Thyroid gland (tissue), 4 donors: ENCODE measurements at regions not wholly inside any gene's neighbourhood (a gene's known extent, or its start where the extent isn't known, plus 50 kb on each side); places are given as distances from the start of the nearest gene placed in this dataset.

Experiments used
- DNase-seq, 2 donors: peaks; one replicate each; pipeline ENCODE4 v3.0.0-alpha.2; 2019
- H3K27ac ChIP-seq, 3 donors: fragments of 200-600 bp; sonication (generic); 1 replicate in 2 of 3; 2 replicates in 1 of 3; pipeline ENCODE4 v1.5.1; 2016 to 2019; ENCODE audit warnings: mild to moderate bottlenecking in 1 of 3, moderate library complexity in 1 of 3
- H3K27me3 ChIP-seq: fragments of 200-600 bp; sonication (generic); one replicate; pipeline ENCODE4 v1.5.1; 2019
- H3K36me3 ChIP-seq, 2 donors: fragments of 200-600 bp; sonication (generic); one replicate each; pipeline ENCODE4 v1.5.1; 2016 to 2019
- H3K4me1 ChIP-seq, 2 donors: fragments of 200-600 bp; sonication (generic); one replicate each; pipeline ENCODE4 v1.5.1; 2017 to 2019
- H3K4me3 ChIP-seq, 3 donors: fragments of 200-600 bp; sonication (generic); replicated peaks in 1 of 3; 1 replicate in 2 of 3; 2 replicates in 1 of 3; pipeline ENCODE4 v1.5.1; 2016; ENCODE audit warnings: mild to moderate bottlenecking in 1 of 3
- H3K9me3 ChIP-seq: fragments of 200-600 bp; sonication (generic); one replicate; pipeline ENCODE4 v1.5.1; 2017
- CTCF ChIP-seq, 6 experiments: fragments of 200-600 bp in 3 of 6; fragments of 450-650 bp in 3 of 6; sonication (generic) in 3 of 6; IDR thresholded peaks; one replicate each; pipeline ENCODE4 v1.5.1; 2016 to 2019; ENCODE audit warnings: antibody characterized with exemption in 6 of 6, mild to moderate bottlenecking in 2 of 6, inconsistent platforms in 1 of 6, moderate library complexity in 1 of 6
- POLR2A ChIP-seq, 2 donors: fragments of 450-650 bp; IDR thresholded peaks; one replicate each; pipeline ENCODE4 v1.6.1; 2017; ENCODE audit warnings: antibody characterized with exemption in 2 of 2, mild to moderate bottlenecking in 2 of 2, moderate library complexity in 1 of 2
- WGBS, 2 donors: methylation state at CpG; one replicate each; pipeline ENCODE4 v1.1.5; 2017; 5-methylcytosine and 5-hydroxymethylcytosine counted together
- intact Hi-C: fragments of 100-400 bp; cut with DNase I; formaldehyde crosslinking; loops from one replicate; pipeline ENCODE4 v1.15.1; 2023

GRCh38 chr18:24543086-24543794, 82.8 kb downstream of the HRH4 start:
- Histone ChIP-seq H3K27ac (no peak overlapping the region), H3K4me3 (no peak overlapping the region), H3K4me1 (no peaks in the 10 kb centered on the region), H3K36me3 (no peaks in the 10 kb centered on the region), H3K27me3 (no peaks in the 10 kb centered on the region), H3K9me3 (no peaks in the 10 kb centered on the region)
- WGBS, 2 donors = 65 to 74% methylated on average over 4 of the region's 4 CpGs
- intact Hi-C loops = no loop called here
- TF ChIP-seq CTCF (IDR thresholded peaks at IDR 0.05) (no peak), POLR2A (IDR thresholded peaks at IDR 0.05) (no peak)
- DNase-seq = no peak

- DNase-seq = peak; percentile 3 to 5
- WGBS, 2 donors = 49 to 50% methylated on average over 6 of the region's 6 CpGs
- Histone ChIP-seq H3K9me3 (no peaks in the 10 kb centered on the region), H3K27me3 (no peaks in the 10 kb centered on the region), H3K4me3 (no peak overlapping the region), H3K4me1 (no peaks in the 10 kb centered on the region), H3K27ac (no peak overlapping the region), H3K36me3 (no peaks in the 10 kb centered on the region)
- TF ChIP-seq CTCF (IDR thresholded peaks at IDR 0.05) (peak in 3 of 6 experiments; percentile 39 to 61 (median 47)), POLR2A (IDR thresholded peaks at IDR 0.05) (no peak)
- intact Hi-C loops = no loop called here
Observed at GRCh38 chr18:24543795-24544498, 83.5 kb downstream of the HRH4 start.

- WGBS, 2 donors = 86 to 87% methylated on average over 4 of the region's 4 CpGs
- Histone ChIP-seq H3K4me1 (no peaks in the 10 kb centered on the region), H3K27me3 (no peaks in the 10 kb centered on the region), H3K27ac (no peak overlapping the region), H3K4me3 (no peak overlapping the region), H3K9me3 (no peaks in the 10 kb centered on the region), H3K36me3 (no peaks in the 10 kb centered on the region)
- TF ChIP-seq POLR2A (IDR thresholded peaks at IDR 0.05) (no peak), CTCF (IDR thresholded peaks at IDR 0.05) (no peak)
- no peak for DNase-seq
- intact Hi-C loops = no loop called here
Observed at GRCh38 chr18:24544949-24545348, 84.5 kb downstream of the HRH4 start.

- no peaks in the 10 kb centered on the region for H3K27me3 ChIP-seq
- H3K4me1 ChIP-seq = no peaks in the 10 kb centered on the region
- WGBS, 2 donors = 73 to 85% methylated on average over 2 of the region's 2 CpGs
- DNase-seq = no peak
- H3K4me3 ChIP-seq = no peak overlapping the region
- H3K9me3 ChIP-seq = no peaks in the 10 kb centered on the region
- no peak overlapping the region for H3K27ac ChIP-seq
- no peaks in the 10 kb centered on the region for H3K36me3 ChIP-seq
- TF ChIP-seq CTCF (IDR thresholded peaks at IDR 0.05) (no peak), POLR2A (IDR thresholded peaks at IDR 0.05) (no peak)
- intact Hi-C loops = no loop called here
Observed at GRCh38 chr18:24545651-24546050, 85.2 kb downstream of the HRH4 start.

GRCh38 chr18:24546307-24546706, 85.9 kb downstream of the HRH4 start:
- Histone ChIP-seq H3K9me3 (no peaks in the 10 kb centered on the region), H3K4me3 (no peak overlapping the region), H3K36me3 (no peaks in the 10 kb centered on the region), H3K27me3 (no peaks in the 10 kb centered on the region), H3K4me1 (no peaks in the 10 kb centered on the region), H3K27ac (no peak overlapping the region)
- TF ChIP-seq CTCF (IDR thresholded peaks at IDR 0.05) (no peak), POLR2A (IDR thresholded peaks at IDR 0.05) (no peak)
- intact Hi-C loops = no loop called here
- WGBS, 2 donors = 85 to 88% methylated on average over 4 of the region's 4 CpGs
- DNase-seq = no peak
